MCF 10A (cell line): ENCODE measurements at regions not wholly inside any gene's neighbourhood (a gene's known extent, or its start where the extent isn't known, plus 50 kb on each side); places are given as distances from the start of the nearest gene placed in this dataset.

Experiments used
- BruUV-seq: library from RNA; stranded (reverse); fragments of 400-500 nt; replicated peaks from 2 replicates; lab custom pipeline; 2021; lab: Mats Ljungman, UMichigan
- CTCF ChIA-PET: fragments of 300-600 bp; sonication (Branson Sonifier 250); formaldehyde crosslinking; extraction: SDS; loops from one replicate; lab custom pipeline; 2021; ENCODE audit warnings: antibody characterized with exemption, inconsistent platforms; lab: Yijun Ruan, JAX
- POLR2A ChIA-PET: fragments of 300-600, 350-650 bp; sonication (Branson Sonifier 250); formaldehyde crosslinking; extraction: SDS; loops from one replicate; lab custom pipeline; 2020; ENCODE audit warnings: antibody characterized with exemption, inconsistent platforms; lab: Yijun Ruan, JAX
- DNase-seq: peaks from one replicate; pipeline ENCODE4 v3.0.0-alpha.2; 2018; ENCODE audit not compliant: unreplicated experiment
- H3K27ac Mint-ChIP-seq: one replicate; pipeline ENCODE4 v1.8.0; 2022; ENCODE audit warnings: mild to moderate bottlenecking, low read depth, mixed read lengths; ENCODE audit not compliant: unreplicated experiment
- H3K27me3 Mint-ChIP-seq: one replicate; pipeline ENCODE4 v1.8.0; 2022; ENCODE audit warnings: mixed read lengths; ENCODE audit not compliant: insufficient read depth, unreplicated experiment
- H3K36me3 Mint-ChIP-seq: one replicate; pipeline ENCODE4 v1.8.0; 2022; ENCODE audit warnings: mild to moderate bottlenecking, moderate library complexity, mixed read lengths; ENCODE audit not compliant: insufficient read depth, unreplicated experiment
- H3K4me1 Mint-ChIP-seq: one replicate; pipeline ENCODE4 v1.8.0; 2022; ENCODE audit warnings: mixed read lengths; ENCODE audit not compliant: insufficient read depth, unreplicated experiment
- H3K4me3 Mint-ChIP-seq: one replicate; pipeline ENCODE4 v1.8.0; 2022; ENCODE audit warnings: mild to moderate bottlenecking, moderate library complexity, mixed read lengths; ENCODE audit not compliant: unreplicated experiment
- H3K9me3 Mint-ChIP-seq: one replicate; pipeline ENCODE4 v1.8.0; 2022; ENCODE audit warnings: mixed read lengths; ENCODE audit not compliant: unreplicated experiment
- CTCF ChIP-seq: fragments of 200-600 bp; IDR thresholded peaks from one replicate; pipeline ENCODE4 v1.8.0; 2022; ENCODE audit warnings: antibody characterized with exemption, mild to moderate bottlenecking; ENCODE audit not compliant: unreplicated experiment
- intact Hi-C: fragments of 100-400 bp; cut with micrococcal nuclease; formaldehyde crosslinking; loops from 2 replicates; pipeline ENCODE4 v1.14.1; 2022

DNA sequence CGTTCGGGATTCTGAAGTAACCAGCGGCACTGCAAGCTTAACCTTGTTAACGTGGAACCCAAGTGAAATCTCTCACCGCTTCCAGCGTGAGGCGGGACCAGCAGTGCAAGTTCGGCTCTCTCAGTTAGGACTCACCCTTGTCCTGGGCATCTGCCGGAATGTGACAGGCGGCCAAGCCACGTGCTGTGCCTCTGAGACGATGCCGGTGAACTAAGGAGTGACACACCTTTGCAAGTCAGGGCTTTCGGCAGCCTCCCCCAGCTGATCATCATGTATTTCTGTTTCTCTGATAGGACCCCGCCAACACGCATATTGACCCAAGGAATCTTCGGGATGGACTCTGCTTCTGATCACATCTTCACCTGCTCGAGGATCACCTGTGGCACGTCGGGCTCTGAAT, 415.0 kb upstream of the IRX1 start:
- BruUV-seq: no TSS peak
- H3K4me3 Mint-ChIP-seq: no peak overlapping the region
- POLR2A ChIA-PET: no interaction called here
- no peaks in the 10 kb centered on the region for H3K27me3 Mint-ChIP-seq
- intact Hi-C loops: no loop called here
- TF ChIP-seq CTCF: no peak
- H3K9me3 Mint-ChIP-seq: no peaks in the 10 kb centered on the region
- H3K27ac Mint-ChIP-seq: no peak overlapping the region
- no peaks in the 10 kb centered on the region for H3K36me3 Mint-ChIP-seq
- no peak for DNase-seq
- CTCF ChIA-PET: no interaction called here
- no peaks in the 10 kb centered on the region for H3K4me1 Mint-ChIP-seq

GRCh38 chr5:3179220-3179619, 416.4 kb upstream of the IRX1 start:
- no peak overlapping the region for H3K27ac Mint-ChIP-seq
- ChIA-PET POLR2A (no interaction called here), CTCF (interaction anchor here (0.5 to 0.6 kb wide), 2 partner anchors 8 to 29 kb away, joined by 3 read pairs; no protein-coding TSS in a partner anchor)
- intact Hi-C loops: no loop called here
- H3K4me3 Mint-ChIP-seq: no peak overlapping the region
- H3K9me3 Mint-ChIP-seq: no peaks in the 10 kb centered on the region
- H3K36me3 Mint-ChIP-seq: no peaks in the 10 kb centered on the region
- DNase-seq: peak; percentile 0
- no peak for TF ChIP-seq CTCF
- no peaks in the 10 kb centered on the region for H3K27me3 Mint-ChIP-seq
- no TSS peak for BruUV-seq
- H3K4me1 Mint-ChIP-seq: no peaks in the 10 kb centered on the region

DNA sequence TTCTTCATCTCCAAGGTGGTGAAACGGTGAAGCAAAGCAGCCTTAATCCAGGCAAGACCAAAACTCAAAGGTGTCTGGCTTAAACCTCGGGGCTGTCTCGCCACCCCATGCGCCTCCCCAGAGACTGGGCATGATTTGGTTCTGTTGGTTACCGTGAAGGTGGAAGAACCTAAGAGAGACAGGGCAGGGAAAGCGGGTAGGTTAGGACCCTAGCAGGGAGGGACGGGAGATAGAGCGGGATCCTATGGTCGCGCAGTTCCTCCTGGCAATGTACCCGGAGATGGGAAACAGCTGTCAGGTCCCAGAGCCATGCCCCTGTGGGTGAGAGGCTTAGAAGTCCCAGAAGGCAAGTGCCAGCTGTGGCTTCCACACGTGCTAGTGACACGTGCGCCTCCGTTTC, 418.3 kb upstream of the IRX1 start:
- no peak for TF ChIP-seq CTCF
- intact Hi-C loops: no loop called here
- Mint-ChIP-seq H3K4me1 (no peaks in the 10 kb centered on the region), H3K27ac (no peak overlapping the region), H3K36me3 (no peaks in the 10 kb centered on the region), H3K27me3 (no peaks in the 10 kb centered on the region), H3K4me3 (no peak overlapping the region), H3K9me3 (no peaks in the 10 kb centered on the region)
- BruUV-seq: no TSS peak
- ChIA-PET POLR2A (no interaction called here), CTCF (no interaction called here)
- DNase-seq: no peak

DNA sequence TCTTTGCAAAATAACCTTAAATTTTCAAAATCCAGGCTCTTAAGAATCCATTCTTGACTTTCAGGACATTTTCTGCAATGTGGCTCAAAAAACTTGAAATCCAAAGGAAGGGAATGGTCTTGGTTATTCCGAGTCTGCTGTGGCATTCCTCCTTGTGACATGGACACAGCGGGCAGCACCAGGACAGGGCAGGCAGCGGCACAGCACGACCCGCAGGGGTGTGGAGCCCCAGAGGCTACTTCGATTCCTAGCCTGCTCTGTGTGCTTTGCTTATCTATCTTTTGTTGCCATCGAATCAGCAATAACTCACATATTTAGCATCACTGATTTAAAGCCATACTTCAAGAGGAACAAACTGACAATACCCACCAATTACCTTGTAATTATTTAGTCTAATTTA, 420.2 kb upstream of the IRX1 start:
- POLR2A ChIA-PET: no interaction called here
- H3K4me1 Mint-ChIP-seq: no peaks in the 10 kb centered on the region
- TF ChIP-seq CTCF: no peak
- H3K4me3 Mint-ChIP-seq: no peak overlapping the region
- H3K36me3 Mint-ChIP-seq: no peaks in the 10 kb centered on the region
- intact Hi-C loops: no loop called here
- CTCF ChIA-PET: interaction anchor here (0.6 kb wide), 1 partner anchor 72 kb away, joined by 4 read pairs; no protein-coding TSS in a partner anchor
- no peaks in the 10 kb centered on the region for H3K27me3 Mint-ChIP-seq
- no TSS peak for BruUV-seq
- no peak overlapping the region for H3K27ac Mint-ChIP-seq
- H3K9me3 Mint-ChIP-seq: peaks cover 4% of the 10 kb centered on the region
- no peak for DNase-seq
